ENCODE measurements at regions not wholly inside any gene's neighbourhood (a gene's known extent, or its start where the extent isn't known, plus 50 kb on each side); places are given as distances from the start of the nearest gene placed in this dataset.

DNA sequence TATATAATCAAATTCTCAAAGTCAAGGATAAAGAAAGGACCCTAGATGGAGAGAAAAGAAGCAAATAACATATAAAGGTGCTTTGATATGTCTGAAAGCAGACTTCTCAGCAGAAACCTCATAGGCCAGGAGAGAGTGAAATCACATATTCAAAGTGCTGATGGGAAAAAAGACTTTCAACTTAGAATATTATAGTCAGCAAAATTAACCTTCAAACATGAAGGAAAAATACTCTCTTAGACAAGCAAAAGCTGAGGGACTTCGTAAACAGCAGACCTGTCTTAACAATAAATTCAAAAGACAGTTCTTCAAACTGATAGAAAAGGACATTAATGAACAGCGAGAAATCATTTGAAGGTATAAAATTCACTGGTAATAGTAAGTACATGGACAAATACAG lies 107.2 kb upstream of the KCNH7 start:
- no peak for DNase-seq (ENCODE audit: low read depth)

DNA sequence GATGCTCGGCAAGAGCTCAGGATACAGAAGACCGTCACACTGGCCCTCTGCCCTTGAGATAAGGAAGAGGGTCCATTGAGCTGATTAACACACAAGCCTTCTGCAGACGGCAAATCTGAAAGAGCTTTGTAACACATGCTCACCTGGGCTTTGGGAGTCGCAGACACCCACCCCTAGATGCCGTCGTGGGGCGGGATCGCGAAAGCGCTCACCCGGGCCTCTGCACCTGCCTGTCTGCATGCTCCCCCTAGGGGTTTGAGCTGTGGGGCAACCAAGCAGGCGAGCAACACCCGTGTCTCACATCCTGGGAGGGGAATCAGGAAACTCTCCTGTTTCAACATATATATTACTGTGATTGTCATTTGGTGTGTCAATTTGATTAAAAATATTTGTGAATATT lies 99.8 kb upstream of the KCNH7 start:
- no peak for DNase-seq (ENCODE audit: low read depth)

DNA sequence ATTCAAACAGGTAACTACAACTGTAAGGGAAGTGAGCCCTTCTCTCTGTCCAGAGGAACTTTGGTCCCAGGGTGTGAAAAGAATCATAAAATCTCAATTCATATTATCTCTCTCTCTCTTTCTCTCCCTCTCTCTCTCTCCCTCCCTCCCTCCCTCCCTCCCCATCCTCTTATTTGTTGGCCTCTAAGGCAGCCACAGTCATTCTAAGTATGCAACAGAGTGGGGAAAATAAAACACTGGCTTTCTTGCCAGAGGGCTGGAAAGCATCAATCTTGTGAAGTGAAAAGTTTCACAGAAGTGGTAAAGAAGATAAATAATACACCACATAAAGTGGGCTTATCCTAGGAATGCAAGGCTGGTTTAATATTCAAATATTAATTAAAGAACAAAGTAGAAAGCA lies 95.6 kb upstream of the KCNH7 start:
- no peak for DNase-seq (ENCODE audit: low read depth)

DNA sequence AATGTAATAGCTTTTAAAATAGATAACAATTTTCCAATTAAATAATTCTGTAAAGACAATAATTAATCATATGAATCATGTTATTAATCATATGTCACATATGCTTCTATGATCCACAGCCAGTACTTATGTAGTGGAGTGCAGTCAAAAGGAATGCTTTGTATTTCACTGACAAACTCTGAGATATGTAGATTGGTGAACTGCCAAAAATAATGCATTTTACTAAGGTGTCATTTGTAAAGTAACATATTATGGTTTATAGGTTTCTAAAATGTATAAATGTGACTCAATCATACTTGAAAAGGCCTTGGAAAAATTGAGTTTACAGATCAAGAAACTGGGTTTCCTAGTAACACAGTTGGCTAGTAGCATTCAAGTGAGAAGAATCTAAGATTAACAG lies 93.8 kb upstream of the KCNH7 start:
- no peak for DNase-seq (ENCODE audit: low read depth)

DNA sequence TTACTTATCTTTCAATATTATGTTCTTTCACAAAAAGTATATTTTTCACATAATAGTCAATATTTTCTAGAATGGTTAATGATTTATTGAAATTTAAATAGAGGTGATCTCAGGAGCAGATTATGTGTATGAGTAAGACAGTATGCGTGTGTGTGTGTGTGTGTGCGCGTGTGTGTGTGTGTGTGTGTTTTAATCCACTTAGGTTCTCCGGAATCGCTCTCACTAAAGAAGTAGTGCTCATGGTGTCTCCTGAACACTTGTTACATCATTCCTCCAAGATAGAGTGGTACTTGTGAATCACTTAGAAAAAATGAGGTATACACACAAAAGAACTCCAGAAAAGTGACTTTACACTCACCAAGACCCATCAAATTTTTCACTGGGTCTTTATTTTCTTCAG lies 91.0 kb upstream of the KCNH7 start:
- DNase-seq (ENCODE audit: low read depth), result no peak

DNA sequence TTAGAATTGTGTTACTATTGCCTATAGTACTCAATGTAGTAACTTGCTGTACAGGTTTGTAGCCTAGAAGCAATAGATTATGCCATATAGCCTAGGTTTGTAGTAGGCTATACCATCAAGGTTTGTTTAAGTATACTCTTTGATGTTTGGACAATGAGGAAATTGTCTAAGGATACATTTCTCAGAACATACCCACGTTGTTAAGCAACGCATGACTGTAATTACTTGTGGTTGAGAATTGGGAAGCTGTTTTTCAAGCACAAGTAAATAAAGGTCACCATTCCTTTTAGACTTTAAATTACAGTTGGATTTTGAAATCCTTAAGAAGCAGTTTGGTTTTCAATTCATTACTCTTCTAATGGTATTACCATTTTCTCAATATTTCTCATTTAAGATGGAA lies 89.8 kb upstream of the KCNH7 start:
- no peak for DNase-seq (ENCODE audit: low read depth)

DNA sequence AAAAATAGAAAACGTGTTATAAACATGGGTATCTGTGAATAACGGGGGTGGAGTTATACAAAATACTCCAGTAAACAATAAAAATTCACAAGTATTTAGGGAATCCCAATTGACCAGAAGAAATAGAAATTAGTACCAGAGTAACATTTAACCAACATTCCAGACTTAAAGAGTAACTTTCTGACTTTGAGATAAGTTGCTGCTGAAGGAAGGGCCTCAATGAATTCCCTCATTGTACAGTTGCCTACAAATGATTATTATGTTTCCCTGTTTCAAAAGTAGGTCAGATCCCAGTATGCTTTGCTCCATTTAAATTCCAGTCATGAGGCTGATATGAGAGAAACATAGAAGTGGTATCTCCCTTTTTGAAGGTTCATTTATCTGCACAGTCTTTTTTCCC lies 88.3 kb upstream of the KCNH7 start:
- DNase-seq (ENCODE audit: low read depth), result no peak

DNA sequence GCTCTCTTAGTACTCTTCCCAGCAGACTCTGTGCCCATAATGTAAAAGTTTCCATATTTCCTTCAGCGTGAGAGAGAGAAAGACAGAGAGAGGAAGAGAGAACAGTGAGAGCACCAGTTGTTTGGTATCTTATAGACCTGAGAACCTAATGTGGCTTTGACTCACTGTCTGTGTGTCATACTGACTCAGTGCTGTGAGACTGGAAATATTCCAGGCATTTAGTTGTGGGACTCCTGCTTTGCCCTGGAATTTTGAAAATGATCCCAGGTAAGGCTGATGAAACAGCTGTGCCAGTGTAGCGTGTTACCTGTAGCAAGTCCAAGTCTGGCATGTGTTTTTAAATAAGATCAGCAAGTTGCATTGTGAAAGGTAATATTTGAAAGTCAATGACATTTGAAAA lies 87.9 kb upstream of the KCNH7 start:
- DNase-seq (ENCODE audit: low read depth), result no peak

DNA sequence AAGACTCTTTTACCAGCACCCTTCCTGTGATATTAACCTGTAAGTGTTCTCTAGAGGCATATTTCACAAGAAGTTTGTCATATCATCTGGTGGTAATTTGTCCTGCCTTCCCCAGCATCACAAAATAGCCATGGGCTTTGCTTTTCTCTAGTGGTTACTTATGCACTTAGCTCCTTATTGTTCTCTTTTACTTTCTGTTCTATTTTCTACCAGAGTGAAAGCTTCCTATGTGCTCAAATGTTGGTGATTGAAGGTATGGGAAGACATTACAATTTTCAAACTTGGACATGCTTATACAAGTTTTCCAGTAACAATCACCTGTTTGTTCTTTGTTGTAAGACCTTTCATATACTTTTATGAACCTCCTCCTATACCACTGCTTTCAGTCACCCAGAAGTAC lies 87.0 kb upstream of the KCNH7 start:
- no peak for DNase-seq (ENCODE audit: low read depth)

DNA sequence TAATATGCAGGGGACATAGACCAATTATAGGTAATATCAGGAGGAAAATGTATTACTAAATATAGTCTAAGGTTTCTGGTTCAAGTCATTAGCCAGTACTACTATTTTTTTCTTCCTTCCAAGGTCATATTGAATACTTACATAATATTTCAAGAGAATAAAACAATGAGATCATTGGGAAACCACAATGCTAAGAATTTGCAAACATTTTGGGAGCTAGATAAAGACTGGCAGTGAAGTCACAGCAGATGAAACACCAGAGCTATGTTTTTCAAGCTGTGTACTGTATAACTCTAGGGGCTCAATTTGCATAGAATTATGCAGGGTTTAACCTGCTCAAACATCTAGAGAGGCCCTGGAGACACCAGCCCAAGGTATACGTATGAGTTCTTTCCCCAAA lies 80.5 kb upstream of the KCNH7 start:
- DNase-seq (ENCODE audit: low read depth), result no peak

DNA sequence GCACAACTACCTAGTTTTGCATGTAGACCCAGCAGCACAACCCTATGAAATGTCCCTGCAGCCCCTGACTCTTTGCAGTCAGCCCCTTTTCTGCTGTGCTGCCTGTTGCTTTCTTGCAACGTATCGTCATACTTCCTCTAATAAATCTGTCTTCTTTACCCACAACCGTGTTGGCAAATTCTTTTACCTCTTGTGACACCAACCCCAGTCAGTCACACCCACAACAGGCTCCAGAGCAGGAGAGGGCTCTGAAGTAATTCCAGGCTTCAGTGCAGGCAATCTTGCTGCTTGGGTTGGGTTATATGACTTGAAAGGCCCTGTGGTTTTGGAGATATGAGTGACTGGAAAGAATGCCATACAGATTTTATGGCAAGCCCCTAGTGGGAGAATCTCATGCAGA lies 79.1 kb upstream of the KCNH7 start:
- DNase-seq (ENCODE audit: low read depth), result no peak

DNA sequence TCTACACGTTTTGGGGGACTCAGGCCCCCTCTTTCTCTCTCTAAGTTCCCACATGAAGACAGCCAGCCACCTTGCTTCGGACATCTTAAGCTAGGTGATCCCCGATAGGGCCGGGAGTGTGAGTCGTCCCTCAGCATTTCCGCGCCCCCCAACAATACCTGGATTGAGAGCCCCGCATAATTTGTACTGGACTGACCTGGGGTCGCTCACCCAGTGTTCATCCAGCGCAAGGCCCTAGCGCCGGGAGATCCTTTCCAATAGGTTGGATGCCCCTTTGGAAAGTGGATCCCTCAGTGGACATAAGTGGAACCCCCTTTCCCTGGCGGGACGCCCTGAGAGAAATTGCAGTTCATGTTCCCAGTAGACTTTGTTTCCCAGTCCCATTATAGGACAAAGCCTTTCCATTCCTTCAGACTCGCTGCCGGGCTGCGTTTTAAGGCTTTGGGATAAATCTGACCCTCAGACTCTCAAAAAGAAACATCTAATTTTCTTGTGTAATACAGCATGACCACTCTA lies 77.8 kb upstream of the KCNH7 start:
- DNase-seq (ENCODE audit: low read depth), result no peak

DNA sequence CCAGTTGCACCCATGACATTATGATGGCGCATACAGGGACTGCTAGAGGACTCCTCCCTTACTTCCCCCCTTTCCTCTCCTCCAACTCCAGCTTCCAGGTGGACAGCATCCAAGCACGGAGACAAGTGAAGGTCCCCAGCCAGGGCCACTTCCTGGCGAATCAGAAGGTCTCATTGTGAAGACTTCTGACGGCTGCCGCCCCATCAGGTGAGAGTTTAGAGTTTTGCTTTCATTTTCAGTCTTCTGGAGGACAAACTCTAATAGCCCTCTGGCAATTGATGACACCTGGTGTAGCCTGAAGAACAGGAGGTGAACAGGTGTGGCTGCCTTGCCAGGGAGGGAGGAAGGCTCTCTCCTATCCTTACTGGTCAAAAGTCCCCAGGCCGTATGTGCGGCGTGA lies 77.3 kb upstream of the KCNH7 start:
- DNase-seq (ENCODE audit: low read depth), result no peak

DNA sequence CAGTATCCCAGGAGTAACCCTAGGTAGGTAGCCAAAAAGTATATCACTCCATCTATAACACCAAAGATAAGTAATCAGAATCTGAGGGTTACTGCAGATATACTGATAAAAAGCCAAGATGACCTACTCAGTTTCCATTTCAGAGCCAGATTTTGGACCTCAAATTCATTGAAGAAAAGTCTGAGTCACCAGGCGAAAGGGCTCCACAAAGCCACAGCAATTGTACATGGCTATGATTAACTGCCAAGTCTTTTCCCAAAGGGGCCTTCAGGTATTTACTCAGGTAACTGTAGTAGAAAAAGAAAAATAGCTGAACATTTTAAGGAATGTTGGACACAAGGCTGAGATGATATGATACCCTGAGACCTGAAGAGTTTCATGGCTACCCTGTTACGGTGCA lies 75.6 kb upstream of the KCNH7 start:
- no peak for DNase-seq (ENCODE audit: low read depth)

DNA sequence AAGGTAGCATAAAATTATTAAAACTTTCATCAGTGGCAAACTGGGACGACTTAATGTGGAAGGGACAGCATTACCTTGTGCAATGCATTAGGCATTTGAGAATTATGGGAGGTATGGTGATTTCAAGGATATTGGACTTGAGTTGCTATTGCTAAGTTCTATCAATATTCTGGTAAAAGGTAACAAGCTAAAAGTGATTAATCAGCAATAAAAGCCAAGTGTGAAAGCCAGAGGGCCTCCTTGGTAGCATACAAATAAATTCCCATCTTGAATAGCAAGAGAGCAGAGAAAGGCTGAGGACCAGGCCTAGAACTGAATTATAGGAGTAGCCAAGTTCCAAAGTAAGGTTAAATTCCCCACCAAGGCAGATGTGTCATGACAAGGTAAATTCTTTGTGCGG lies 74.2 kb upstream of the KCNH7 start:
- DNase-seq (ENCODE audit: low read depth), result no peak

DNA sequence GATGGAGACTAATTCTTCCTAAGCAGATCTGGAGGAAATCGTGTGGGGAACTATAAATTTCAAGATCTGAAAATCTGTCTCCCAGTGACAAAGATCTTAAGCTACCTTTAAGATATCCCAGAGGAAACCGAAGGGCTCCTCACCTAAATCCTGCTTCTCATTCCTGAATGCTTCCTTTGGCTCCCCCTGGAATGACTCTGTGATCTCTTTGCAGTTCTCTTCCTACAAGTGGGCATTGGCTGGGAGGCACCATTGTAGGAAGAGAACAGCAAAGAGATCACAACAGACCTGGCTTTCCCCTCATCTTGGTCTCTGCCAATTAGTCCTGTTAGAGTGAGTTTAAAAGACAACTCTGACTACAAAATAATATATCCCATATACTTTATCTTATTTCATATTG lies 70.0 kb upstream of the KCNH7 start:
- DNase-seq (ENCODE audit: low read depth), result no peak

DNA sequence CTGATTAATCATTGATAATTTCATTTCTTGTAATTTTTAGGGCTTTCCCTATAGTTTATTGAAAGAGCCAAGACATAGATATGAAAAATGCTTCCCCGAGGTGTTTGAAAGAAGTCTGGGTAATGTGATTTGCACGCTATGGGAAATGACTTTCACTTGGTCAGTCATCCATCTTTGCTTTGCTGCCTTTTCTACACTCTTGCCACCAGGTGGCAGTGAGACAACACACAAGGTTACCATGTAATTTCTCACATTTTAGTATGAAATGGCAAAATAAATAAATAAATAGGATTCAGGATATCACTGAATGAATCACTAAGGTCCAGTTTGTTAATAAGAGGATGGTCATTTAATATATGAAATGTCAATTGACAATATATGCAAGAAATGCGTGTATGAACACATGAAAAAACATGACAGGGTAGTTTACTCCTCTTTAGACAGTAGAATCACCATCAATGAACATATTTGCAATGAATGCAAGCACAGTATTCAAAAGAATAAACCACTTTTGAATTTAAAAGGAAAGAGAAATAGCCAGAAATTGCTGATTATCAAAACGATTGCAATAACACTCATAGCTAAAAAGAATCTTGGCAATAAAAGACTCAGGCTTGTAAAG lies 52.2 kb upstream of the KCNH7 start:
- peak; percentile 1 for DNase-seq (ENCODE audit: low read depth)

DNA sequence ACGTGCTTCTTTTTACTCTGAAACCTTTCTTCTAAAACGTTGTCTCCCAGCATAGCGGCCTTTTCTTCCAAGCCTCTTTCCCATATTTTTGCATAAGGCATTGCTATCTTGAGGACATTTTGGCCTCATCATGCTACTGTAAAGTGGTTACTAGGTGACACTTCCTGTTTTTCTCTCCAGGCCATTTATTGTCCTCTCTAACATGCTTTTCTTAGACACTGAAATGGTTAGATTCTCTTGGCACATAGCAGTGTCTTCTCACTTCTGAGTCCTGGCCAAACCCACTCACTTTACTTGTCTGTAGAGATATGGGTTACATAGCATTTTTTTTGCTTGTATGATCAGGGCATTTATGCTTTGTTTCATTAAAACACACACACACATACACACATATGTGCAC lies 50.1 kb upstream of the KCNH7 start:
- no peak for DNase-seq (ENCODE audit: low read depth)
